HG03378 (cell line): ENCODE measurements at regions not wholly inside any gene's neighbourhood (a gene's known extent, or its start where the extent isn't known, plus 50 kb on each side); places are given as distances from the start of the nearest gene placed in this dataset.

Source experiments
- ATAC-seq: cut with Tn5 transposase; IDR thresholded peaks from one replicate; pipeline ENCODE4 v1.9.1; 2021; ENCODE audit warnings: mild to moderate bottlenecking, moderate library complexity; ENCODE audit not compliant: unreplicated experiment

- no peak for ATAC-seq
Observed at GRCh38 chr9:36763778-36764177, 191.1 kb downstream of the MELK start.

GRCh38 chr9:36764364-36765076 lies 191.8 kb downstream of the MELK start:
- no peak for ATAC-seq

GRCh38 chr9:36765077-36765390 lies 192.3 kb downstream of the MELK start:
- ATAC-seq: no peak

- peak; percentile 96 for ATAC-seq
Observed at GRCh38 chr9:36765468-36766341, 193.0 kb downstream of the MELK start.

GRCh38 chr9:36768677-36769076 lies 196.0 kb downstream of the MELK start:
- ATAC-seq: no peak

- no peak for ATAC-seq
Observed at GRCh38 chr9:36770025-36770424, 197.3 kb downstream of the MELK start.

- no peak for ATAC-seq
Observed at GRCh38 chr9:36772449-36773403, 200.0 kb downstream of the MELK start.

- no peak for ATAC-seq
Observed at GRCh38 chr9:36778682-36779081, 206.0 kb downstream of the MELK start.

- ATAC-seq: no peak
Observed at GRCh38 chr9:36779582-36779981, 206.9 kb downstream of the MELK start.

- no peak for ATAC-seq
Observed at GRCh38 chr9:36780186-36780585, 207.5 kb downstream of the MELK start.

- ATAC-seq: no peak
Observed at GRCh38 chr9:36781533-36781932, 208.8 kb downstream of the MELK start.
